Endodermal cell (in vitro differentiated cells): ENCODE measurements at regions not wholly inside any gene's neighbourhood (a gene's known extent, or its start where the extent isn't known, plus 50 kb on each side); places are given as distances from the start of the nearest gene placed in this dataset.

ENCODE experiments used
- DNase-seq: peaks from one replicate; pipeline ENCODE4 v3.0.0-alpha.2; 2017
- H3K27ac ChIP-seq: 2 replicates; pipeline ENCODE4 v1.5.1; 2013; ENCODE audit warnings: mild to moderate bottlenecking, low read depth, low read length, moderate library complexity
- H3K27me3 ChIP-seq: 2 replicates; pipeline ENCODE4 v1.6.1; 2013; ENCODE audit warnings: mild to moderate bottlenecking, low read length, moderate library complexity; ENCODE audit not compliant: insufficient read depth, control insufficient read depth, poor library complexity, severe bottlenecking
- H3K36me3 ChIP-seq: 2 replicates; pipeline ENCODE4 v1.7.0; 2013; ENCODE audit warnings: mild to moderate bottlenecking, low read length, moderate library complexity; ENCODE audit not compliant: control insufficient read depth, insufficient read depth
- H3K4me1 ChIP-seq: one replicate; pipeline ENCODE4 v1.7.0; 2013; ENCODE audit warnings: low read length; ENCODE audit not compliant: control insufficient read depth, insufficient read depth
- H3K4me3 ChIP-seq: 2 replicates; pipeline ENCODE4 v1.5.1; 2013; ENCODE audit warnings: mild to moderate bottlenecking, low read length, moderate library complexity
- H3K9ac ChIP-seq: 2 replicates; pipeline ENCODE4 v1.6.1; 2013; ENCODE audit warnings: mild to moderate bottlenecking, low read length, moderate library complexity; ENCODE audit not compliant: poor library complexity, severe bottlenecking; ENCODE audit errors: extremely low read depth
- H3K9me3 ChIP-seq: 2 replicates; pipeline ENCODE4 v1.6.1; 2013; ENCODE audit warnings: mild to moderate bottlenecking, low read length, moderate library complexity; ENCODE audit not compliant: control insufficient read depth
- H3K27ac Mint-ChIP-seq: 2 replicates; pipeline ENCODE4 v1.8.0; 2020; ENCODE audit warnings: mixed read lengths
- H3K27me3 Mint-ChIP-seq: 2 replicates; pipeline ENCODE4 v1.8.0; 2021; ENCODE audit warnings: mild to moderate bottlenecking, mixed read lengths; ENCODE audit not compliant: insufficient read depth
- H3K36me3 Mint-ChIP-seq: 2 replicates; pipeline ENCODE4 v1.8.0; 2020; ENCODE audit warnings: low read depth, mixed read lengths
- H3K4me1 Mint-ChIP-seq: 2 replicates; pipeline ENCODE4 v1.8.0; 2020; ENCODE audit warnings: mixed read lengths
- H3K4me3 Mint-ChIP-seq: 2 replicates; pipeline ENCODE4 v1.8.0; 2020; ENCODE audit warnings: mild to moderate bottlenecking, moderate library complexity, mixed read lengths
- H3K9me3 Mint-ChIP-seq: 2 replicates; pipeline ENCODE4 v1.8.0; 2020; ENCODE audit warnings: mild to moderate bottlenecking, mixed read lengths
- CTCF ChIP-seq: fragments of 200-600 bp; sonication (generic); conservative IDR thresholded peaks from 2 replicates; pipeline ENCODE4 v1.5.0; 2021; ENCODE audit warnings: antibody characterized with exemption, mild to moderate bottlenecking
- WGBS, 2 experiments: methylation state at CpG; one replicate each; pipeline versions ENCODE4 v1.1.5 to v1.1.7; 2013; ENCODE audit warnings: missing lambda C conversion rate in 2 of 2, mixed read lengths in 1 of 2; ENCODE audit not compliant: insufficient coverage in 1 of 2, insufficient read length in 1 of 2; 5-methylcytosine and 5-hydroxymethylcytosine counted together

GRCh38 chrX:148333989-148334388, 166.4 kb upstream of the AFF2 start:
- H3K9me3 ChIP-seq: no peaks in the 10 kb centered on the region
- DNase-seq: no peak
- H3K4me1 ChIP-seq: no peaks in the 10 kb centered on the region
- H3K4me3 Mint-ChIP-seq: no peak overlapping the region
- no peak overlapping the region for H3K9ac ChIP-seq
- no peaks in the 10 kb centered on the region for H3K36me3 ChIP-seq
- H3K4me1 Mint-ChIP-seq: no peaks in the 10 kb centered on the region
- peaks cover 67% of the 10 kb centered on the region for H3K9me3 Mint-ChIP-seq
- no peaks in the 10 kb centered on the region for H3K27me3 Mint-ChIP-seq
- H3K4me3 ChIP-seq: no peak overlapping the region
- no peaks in the 10 kb centered on the region for H3K36me3 Mint-ChIP-seq
- no peak overlapping the region for H3K27ac ChIP-seq
- H3K27ac Mint-ChIP-seq: no peak overlapping the region
- H3K27me3 ChIP-seq: no peaks in the 10 kb centered on the region
- 85% methylated on average over 1 of the region's 1 CpG; no CpG with 5 or more reads in 1 of the 2 experiments for WGBS, 2 experiments
- TF ChIP-seq CTCF: no peak

- Mint-ChIP-seq H3K4me3 (no peak overlapping the region), H3K27ac (no peak overlapping the region), H3K4me1 (no peaks in the 10 kb centered on the region), H3K36me3 (no peaks in the 10 kb centered on the region), H3K9me3 (peaks cover 54% of the 10 kb centered on the region), H3K27me3 (no peaks in the 10 kb centered on the region)
- no peak for TF ChIP-seq CTCF
- no peak for DNase-seq
- no peaks in the 10 kb centered on the region for H3K4me1 ChIP-seq
- no peak overlapping the region for H3K27ac ChIP-seq
- H3K9me3 ChIP-seq: no peaks in the 10 kb centered on the region
- 83 to 96% methylated on average over 3 to 4 of the region's 4 CpGs for WGBS, 2 experiments
- H3K9ac ChIP-seq: no peak overlapping the region
- no peak overlapping the region for H3K4me3 ChIP-seq
- H3K36me3 ChIP-seq: no peaks in the 10 kb centered on the region
- no peaks in the 10 kb centered on the region for H3K27me3 ChIP-seq
These were observed 162.5 kb upstream of the AFF2 start for GRCh38 chrX:148337873-148338272.

- H3K4me3 Mint-ChIP-seq: no peak overlapping the region
- peaks cover 47% of the 10 kb centered on the region for H3K9me3 Mint-ChIP-seq
- H3K4me1 ChIP-seq: no peaks in the 10 kb centered on the region
- H3K36me3 ChIP-seq: no peaks in the 10 kb centered on the region
- H3K9ac ChIP-seq: no peak overlapping the region
- no peaks in the 10 kb centered on the region for H3K9me3 ChIP-seq
- no peaks in the 10 kb centered on the region for H3K36me3 Mint-ChIP-seq
- H3K4me1 Mint-ChIP-seq: no peaks in the 10 kb centered on the region
- no peak overlapping the region for H3K4me3 ChIP-seq
- no peak for DNase-seq
- no peaks in the 10 kb centered on the region for H3K27me3 Mint-ChIP-seq
- H3K27ac ChIP-seq: no peak overlapping the region
- WGBS, 2 experiments: 80 to 91% methylated on average over 1 of the region's 1 CpG
- no peak for TF ChIP-seq CTCF
- H3K27ac Mint-ChIP-seq: no peak overlapping the region
- H3K27me3 ChIP-seq: no peaks in the 10 kb centered on the region
These were observed 145.5 kb upstream of the AFF2 start for GRCh38 chrX:148354916-148355315.
